Esophagus muscularis mucosa (tissue), 4 donors: ENCODE measurements at regions not wholly inside any gene's neighbourhood (a gene's known extent, or its start where the extent isn't known, plus 50 kb on each side); places are given as distances from the start of the nearest gene placed in this dataset.

ENCODE experiments used
- EP300 ChIP-seq: sonication (generic); formaldehyde crosslinking; IDR thresholded peaks from one replicate; pipeline ENCODE4 v1.6.1; 2017; ENCODE audit warnings: antibody characterized with exemption
- POLR2A ChIP-seq: fragments of 450-650 bp; IDR thresholded peaks from one replicate; pipeline ENCODE4 v1.6.1; 2017; ENCODE audit warnings: antibody characterized with exemption, moderate library complexity, mild to moderate bottlenecking, low read depth
- TF ChIP-seq, protein P1 (sequence below), 3 experiments: fragments of 200-600 bp in 2 of 3; fragments of 450-650 bp in 1 of 3; sonication (generic) in 2 of 3; IDR thresholded peaks; one replicate each; pipeline ENCODE4 v1.5.1; 2017 to 2019; ENCODE audit warnings: antibody characterized with exemption in 3 of 3, mild to moderate bottlenecking in 2 of 3, moderate library complexity in 1 of 3

DNA sequence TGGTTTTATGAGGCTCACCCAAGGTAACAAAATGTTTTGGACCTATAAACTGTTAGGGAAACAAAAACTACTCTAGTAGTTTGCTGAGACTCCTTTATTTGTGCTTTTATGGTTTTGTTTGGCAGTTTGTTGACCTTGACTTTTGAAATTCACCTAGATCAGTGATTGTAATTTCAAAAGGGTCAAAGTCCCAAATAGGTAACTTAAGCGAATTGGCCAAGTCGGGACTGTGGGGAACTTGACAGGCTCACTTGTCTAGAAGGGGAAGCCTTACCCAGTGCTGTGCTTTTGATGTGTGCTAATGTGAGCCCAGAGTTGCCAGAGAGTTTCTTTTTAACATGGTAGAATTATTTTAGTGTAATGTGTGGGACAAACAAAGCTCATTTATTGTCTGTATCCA lies 87.2 kb upstream of the SGCD start:
- TF ChIP-seq, protein P1, sequence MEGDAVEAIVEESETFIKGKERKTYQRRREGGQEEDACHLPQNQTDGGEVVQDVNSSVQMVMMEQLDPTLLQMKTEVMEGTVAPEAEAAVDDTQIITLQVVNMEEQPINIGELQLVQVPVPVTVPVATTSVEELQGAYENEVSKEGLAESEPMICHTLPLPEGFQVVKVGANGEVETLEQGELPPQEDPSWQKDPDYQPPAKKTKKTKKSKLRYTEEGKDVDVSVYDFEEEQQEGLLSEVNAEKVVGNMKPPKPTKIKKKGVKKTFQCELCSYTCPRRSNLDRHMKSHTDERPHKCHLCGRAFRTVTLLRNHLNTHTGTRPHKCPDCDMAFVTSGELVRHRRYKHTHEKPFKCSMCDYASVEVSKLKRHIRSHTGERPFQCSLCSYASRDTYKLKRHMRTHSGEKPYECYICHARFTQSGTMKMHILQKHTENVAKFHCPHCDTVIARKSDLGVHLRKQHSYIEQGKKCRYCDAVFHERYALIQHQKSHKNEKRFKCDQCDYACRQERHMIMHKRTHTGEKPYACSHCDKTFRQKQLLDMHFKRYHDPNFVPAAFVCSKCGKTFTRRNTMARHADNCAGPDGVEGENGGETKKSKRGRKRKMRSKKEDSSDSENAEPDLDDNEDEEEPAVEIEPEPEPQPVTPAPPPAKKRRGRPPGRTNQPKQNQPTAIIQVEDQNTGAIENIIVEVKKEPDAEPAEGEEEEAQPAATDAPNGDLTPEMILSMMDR (IDR thresholded peaks at IDR 0.05): no peak
- TF ChIP-seq POLR2A (no peak), EP300 (no peak)
